AML-193 (cell line): ENCODE measurements at regions not wholly inside any gene's neighbourhood (a gene's known extent, or its start where the extent isn't known, plus 50 kb on each side); places are given as distances from the start of the nearest gene placed in this dataset.
"Not testable (repeated sequence)": the region's sequence is repeated elsewhere in the genome, so short reads cannot be mapped to it uniquely, and the experiment has no call there.

Source experiments
- DNase-seq, 2 experiments: peaks; one replicate each; lab custom pipeline; 2025; lab: John Stamatoyannopoulos, UW

DNA sequence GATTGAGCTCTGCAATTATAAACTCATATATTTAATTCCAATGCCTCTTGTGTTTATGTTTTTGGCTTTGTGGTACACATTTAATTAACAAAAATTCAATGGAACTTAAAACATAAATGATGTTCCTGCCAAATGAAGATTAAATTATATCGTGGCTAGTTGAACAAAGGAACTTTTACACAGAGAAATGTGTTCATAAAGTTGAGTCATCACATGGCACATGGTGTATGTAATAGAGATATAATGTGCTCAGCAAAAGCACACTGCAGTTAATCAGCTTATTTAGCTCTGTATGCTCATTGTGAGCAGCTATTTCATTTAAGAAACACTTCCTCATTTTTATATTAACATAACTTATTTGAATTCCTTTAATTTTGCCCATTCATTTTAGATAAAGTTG lies 1295.6 kb upstream of the CITED2 start:
- no peak for DNase-seq

DNA sequence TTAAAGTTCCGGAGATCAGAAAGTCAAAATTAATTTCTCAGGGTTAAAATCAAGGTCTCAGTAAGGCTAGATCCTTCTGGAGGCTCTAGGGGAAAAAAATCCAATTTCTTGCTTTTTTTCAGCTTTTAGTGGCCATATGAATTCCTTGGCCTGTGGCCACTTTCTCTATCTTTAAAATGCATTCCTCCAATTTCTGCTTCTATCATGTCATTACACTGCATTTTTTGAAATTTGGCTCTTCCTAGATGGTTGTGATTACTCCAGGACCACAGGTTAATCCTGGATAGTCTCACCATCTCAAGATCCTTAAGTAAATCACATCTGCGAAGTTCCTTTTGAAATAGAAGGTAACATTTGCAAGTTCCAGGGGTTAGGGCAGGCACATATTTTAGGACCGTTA lies 1294.9 kb upstream of the CITED2 start:
- no peak for DNase-seq

DNA sequence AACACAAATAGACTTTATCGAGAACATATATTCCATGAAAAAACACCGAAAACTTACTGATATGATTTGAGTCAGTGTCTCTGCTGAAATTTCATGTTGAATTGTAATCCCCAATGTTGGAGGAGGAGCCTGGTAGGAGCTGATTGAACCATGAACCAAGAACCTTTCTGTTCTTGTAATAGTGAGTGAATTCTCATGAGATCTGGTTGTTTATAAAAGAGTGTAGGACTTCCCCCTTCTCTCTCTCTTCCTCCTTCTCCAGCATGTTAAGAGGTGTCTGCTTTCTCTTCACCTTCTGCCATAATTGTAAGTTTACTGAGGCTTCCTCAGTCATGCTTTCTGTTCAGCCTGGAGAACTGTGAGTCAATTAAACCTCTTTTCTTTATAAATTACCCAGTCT lies 1289.3 kb upstream of the CITED2 start:
- no peak for DNase-seq

DNA sequence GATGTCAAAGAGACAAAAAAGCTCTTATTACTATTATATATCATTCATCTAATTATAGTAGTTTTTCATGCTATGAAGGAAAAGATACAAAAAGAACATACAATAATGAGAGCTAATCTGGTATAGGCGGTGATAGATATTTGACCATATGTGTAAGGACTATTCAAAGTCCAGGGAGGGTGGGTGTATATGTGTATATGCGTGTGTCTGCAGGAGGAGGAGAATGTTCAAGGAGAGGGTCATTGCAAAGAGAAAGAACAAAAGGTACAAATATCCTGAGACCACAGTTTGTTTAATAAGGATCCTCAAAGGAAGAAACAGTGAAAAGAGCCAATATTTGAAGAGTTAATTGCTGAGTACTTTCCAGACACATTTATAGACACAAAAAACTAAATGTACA lies 1288.6 kb upstream of the CITED2 start:
- DNase-seq, result no peak

DNA sequence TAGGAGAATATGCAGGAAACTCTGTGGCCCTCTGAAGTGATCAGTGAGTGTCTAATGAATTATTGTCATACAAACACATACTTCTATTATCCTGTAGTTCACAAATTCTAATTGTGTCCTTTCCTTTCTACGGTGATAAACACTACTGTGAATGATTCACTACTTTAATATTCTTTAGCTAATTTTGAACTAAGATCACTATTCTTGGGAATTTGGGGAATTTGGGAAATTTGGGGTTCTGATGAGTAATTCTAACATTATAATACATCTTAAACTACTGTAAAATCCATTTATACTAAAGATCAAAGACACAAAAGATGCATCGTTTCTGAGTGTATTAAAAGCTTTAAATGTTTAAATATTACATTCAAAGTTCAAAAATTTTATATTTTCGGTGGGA lies 1287.2 kb upstream of the CITED2 start:
- DNase-seq, result no peak

DNA sequence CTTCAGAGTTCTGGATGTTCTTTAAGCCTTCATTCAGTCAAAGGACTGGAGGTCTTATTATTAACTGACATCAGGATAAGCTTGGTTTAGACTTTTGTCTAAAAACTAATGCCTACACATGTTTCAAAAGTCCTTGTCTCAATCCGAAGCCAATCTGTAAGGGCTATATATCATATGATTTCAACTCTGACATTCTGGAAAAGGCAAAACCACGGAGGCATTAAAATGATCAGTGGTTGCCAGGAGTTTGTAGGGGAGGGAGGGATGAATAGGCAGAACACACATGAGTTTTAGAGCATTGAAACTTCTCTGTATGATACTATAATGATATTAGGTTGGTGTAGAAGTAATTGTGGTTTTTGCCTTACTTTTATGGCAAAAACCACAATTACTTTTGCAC lies 1285.8 kb upstream of the CITED2 start:
- no peak for DNase-seq

DNA sequence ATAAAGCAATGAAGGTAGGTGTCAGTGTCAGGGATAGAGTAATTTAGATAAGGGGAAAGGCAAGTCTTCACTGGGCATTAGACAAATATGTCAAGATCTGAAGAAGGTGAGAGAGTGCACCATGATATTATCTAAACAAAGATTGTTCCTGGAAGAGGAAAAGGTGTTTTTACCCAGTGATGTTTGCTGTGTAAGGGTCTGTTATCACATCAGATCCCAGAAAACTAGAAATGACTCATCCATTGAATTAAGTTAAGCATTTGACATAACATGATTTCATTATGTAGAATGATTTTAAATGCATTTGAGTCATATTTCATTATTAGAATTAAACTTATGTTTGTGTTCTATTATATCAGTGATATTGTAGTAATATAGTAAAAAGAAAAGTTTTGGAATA lies 1279.5 kb upstream of the CITED2 start:
- DNase-seq, result no peak

DNA sequence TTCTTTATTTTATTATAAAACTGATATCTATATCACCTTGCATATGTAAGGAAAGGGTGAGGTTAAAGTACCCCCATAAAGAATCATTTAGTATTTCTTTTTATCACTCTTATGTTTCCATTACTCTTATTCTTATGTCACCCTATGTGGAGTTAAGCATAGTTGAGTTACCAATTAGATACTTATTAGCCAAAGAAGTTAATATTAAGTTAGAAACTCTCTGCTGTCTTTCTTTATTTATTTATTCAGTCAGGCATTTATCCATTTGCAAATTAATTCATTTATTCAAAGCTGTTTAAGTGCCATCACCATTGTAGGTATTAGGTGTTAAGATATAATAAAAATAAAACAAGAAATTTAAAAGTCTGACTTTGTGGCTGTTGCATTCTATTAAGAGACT lies 1279.1 kb upstream of the CITED2 start:
- no peak for DNase-seq

DNA sequence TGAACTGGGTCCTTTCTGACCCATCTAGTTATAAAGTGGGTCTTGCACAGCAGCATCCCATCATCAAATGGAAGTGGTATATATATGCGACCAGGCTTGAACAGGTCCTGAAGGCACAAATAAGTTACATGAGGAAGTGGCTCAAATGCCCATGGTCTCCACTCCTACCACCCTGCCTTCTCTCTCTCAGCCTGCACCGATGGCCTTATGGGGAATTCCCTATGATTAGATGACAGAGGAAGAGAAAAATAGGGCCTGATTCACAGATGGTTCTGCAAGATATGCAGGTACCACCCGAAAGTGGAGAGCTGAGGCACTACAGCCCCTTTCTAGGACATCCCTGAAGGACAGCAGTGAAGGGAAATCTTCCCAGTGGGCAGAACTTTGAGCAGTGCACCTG lies 1275.1 kb upstream of the CITED2 start:
- not testable (repeated sequence) for DNase-seq

DNA sequence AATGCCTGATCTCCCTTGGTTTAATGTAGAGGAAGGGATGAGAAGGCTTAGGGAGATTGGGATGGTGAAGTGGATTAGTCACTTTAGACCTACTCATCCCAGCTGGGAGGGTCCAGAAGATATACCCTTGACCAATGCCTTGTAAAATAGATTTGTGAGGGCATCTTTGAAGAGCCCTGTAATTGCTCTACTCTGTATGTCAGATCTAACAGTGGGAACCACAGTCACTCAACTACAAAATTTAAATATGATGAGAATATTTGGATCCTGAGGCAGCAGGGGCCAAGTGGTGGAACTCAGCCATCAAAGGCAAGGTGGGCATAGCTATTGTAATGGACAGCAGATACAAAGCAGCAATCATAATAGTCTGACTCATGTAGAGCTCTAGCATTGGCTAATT lies 1272.9 kb upstream of the CITED2 start:
- not testable (repeated sequence) for DNase-seq

DNA sequence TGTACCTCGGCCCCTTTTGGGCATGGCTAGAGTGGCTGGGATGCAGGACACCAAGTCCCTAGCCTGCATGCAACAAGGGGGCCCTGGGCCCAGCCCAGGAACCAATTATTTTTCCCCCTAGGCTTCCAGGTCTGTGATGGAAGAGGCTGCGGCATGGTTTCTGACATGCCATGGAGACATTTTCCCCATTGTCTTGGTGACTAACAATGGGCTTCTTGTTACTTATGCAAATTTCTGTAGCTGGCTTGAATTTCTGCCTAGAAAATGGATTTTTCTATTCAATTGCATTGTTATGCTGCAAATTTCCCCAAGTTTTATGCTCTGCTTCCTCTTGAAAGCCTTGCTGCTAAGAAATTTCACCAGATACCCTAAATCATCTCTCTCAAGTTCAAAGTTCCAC lies 1269.6 kb upstream of the CITED2 start:
- no peak for DNase-seq

DNA sequence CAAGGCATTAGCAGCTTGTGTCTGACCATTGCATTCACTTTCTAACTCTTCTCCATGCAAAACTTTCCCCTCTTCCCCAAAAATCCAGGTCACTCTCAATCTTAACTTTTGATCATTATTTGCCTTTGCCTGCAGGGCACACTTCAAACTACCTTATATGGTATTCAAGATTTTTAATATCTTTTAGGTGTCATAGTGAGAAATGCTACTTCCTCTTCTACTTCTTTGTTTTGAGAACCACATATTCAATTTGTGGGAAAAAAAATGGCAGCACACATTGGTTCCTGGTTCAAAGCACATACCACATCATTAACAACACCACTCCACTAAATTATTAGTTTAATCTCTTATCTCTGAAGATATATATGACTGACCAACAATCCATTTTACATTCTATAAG lies 1267.0 kb upstream of the CITED2 start:
- DNase-seq, result no peak

DNA sequence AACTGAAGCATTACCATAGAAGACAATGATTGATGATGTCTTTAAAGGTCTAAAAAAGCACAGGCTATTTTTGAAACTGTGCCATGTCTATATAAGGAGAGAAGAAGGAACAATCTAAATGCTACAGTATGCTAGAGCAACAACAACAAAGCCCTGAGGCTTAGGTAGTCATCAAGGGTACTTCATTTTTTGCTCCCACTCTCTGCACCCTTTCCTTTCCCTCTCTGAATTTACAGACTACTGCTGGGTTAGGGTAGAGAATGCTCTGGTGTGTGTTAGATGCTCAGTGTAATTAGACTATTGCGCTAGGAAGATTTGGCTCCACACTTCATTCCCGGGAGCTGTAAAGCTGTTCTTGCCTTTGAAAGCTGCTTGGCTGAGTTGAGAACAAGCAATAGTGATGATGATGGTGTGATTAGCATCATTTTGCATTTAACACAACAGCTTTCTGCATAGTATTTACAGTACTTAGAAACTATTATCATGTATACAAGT lies 1262.5 kb upstream of the CITED2 start:
- DNase-seq, result no peak

DNA sequence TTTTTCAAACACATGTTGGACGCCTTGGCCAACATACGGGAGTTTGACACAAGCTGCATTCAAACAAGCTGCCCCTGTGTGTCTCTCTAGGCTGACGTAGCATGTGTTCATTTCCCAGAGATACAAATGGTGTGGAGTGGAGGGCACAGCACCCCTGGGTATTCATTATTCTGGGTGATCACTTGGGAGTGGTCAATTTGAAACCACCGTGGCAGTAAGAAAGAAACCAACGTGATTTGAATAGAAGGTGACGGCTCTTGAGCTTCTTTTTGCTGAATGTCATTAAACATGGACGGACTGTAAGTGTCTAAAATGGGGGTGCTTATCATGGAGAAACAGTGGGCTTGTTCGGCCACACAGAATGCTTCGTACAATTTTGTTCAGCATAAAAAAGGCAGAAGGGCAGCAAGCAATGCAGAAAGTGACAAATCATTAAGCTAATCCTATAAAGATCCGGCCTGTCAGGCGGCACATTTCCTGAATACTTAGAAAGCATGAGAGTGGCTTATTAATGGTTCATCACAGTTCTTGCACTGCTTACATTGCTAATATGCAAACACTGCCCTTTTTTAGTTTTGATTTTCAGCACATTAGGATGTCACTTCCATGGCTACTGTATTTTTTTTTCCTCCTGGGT lies 1261.9 kb upstream of the CITED2 start:
- DNase-seq, result no peak

DNA sequence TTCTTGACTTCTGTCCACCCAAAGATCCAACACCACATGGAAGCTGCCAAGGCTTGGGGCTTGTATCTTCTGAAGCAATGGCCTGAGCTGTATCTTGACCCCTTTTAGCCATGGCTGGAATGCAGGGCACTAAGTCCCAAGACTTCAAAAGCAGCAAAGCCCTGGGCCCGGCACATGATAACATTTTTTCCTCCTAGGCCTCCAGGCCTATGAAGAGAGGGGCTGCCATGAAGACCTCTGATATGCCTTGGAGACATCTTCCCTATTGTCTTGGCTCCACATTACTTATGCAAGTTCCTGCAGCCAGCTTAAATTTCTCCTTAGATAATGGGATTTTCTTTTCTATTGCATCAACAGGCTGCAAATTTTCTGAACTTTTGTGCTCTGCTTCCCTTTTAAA lies 1252.6 kb upstream of the CITED2 start:
- no peak for DNase-seq

DNA sequence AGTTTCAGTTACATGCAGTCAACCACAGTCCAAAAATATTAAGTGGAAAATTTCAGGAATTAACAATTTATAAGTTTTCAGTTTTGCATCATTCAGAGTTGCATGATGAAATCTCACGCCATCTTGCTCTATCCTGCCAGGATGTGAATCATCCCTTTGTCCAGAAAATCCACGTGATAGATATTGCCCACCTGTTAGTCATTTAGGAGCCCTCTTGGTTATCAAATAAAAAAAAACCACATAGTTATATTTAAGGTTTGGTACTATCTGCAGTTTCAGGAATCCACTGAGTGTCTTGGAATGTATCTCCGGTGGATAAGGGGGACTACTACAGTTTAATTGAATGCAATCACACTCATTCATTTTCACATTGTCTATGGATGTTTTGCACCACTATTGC lies 1249.0 kb upstream of the CITED2 start:
- DNase-seq, result no peak

DNA sequence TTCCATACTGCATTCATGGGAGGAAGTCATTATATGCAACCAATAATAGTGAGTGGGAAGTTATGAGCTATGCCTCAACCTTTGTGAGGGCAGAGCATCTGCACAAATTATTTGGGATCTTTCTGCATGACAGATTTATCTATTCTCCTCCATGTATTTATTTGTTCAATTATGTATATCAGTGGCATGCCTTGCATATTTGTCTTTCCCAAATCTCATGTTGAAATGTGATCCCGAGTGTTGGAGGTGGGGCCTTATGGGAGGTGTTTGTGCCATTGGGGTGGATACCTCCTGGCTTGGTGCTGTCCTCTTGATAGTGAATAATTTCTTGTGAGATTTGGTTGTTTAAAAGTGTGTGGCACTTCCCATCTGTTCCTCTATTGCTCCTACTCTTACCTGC lies 1246.0 kb upstream of the CITED2 start:
- DNase-seq, result no peak

DNA sequence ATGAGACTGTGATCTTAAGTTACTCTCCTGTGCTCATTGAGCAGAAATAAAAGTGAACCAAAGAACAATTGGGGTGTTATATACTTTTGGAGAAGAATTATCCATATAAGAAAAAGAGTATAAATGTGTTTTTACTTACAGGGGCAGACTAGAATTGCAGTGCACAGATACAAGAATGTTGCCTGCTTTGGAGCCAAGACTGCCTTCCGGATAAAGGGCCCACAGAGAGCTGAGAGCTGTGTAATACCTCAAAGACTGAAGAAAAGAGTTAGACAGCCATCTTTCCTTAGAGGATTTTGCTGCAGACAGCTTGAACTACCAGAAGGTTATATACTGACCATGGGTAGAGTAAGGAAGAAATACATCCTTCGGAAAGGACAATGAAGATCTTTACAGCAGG lies 1235.5 kb upstream of the CITED2 start:
- DNase-seq, result no peak

DNA sequence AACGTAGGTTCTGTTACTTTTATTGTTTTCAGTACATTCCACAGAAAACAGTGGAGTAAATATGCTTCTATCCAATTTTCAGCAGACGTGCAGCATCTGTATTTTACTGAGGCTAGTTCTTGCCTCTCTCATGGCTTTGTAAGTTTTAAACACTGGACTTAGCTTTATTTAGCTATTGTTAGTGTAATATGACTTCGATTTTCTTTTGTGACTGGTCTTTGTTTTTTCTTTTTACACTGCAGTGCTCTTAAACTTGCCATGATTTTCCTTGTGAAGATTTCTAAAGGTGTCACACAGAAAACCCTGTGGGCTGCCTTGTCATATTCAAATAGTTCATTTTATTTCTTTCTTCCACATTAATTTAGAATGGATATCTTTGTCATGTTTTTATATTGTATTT lies 1234.9 kb upstream of the CITED2 start:
- DNase-seq, result no peak

DNA sequence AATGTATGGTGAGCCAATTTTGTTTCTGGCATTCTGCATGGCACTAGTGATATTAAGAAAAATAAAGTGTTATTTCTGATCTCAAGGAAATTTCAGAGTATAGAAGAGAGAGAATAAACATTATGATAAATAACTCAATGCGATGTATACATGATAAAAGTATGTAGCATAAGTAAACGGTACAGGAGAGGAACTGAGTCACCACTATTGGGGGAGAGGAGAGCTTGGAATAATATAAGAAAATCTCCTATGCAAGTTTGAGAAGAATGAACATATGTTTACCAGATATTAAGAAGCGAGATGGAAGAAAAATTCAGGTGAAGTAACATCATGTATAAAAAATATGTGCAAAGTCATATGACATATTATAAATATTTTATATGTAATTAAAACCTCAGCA lies 1230.3 kb upstream of the CITED2 start:
- no peak for DNase-seq

DNA sequence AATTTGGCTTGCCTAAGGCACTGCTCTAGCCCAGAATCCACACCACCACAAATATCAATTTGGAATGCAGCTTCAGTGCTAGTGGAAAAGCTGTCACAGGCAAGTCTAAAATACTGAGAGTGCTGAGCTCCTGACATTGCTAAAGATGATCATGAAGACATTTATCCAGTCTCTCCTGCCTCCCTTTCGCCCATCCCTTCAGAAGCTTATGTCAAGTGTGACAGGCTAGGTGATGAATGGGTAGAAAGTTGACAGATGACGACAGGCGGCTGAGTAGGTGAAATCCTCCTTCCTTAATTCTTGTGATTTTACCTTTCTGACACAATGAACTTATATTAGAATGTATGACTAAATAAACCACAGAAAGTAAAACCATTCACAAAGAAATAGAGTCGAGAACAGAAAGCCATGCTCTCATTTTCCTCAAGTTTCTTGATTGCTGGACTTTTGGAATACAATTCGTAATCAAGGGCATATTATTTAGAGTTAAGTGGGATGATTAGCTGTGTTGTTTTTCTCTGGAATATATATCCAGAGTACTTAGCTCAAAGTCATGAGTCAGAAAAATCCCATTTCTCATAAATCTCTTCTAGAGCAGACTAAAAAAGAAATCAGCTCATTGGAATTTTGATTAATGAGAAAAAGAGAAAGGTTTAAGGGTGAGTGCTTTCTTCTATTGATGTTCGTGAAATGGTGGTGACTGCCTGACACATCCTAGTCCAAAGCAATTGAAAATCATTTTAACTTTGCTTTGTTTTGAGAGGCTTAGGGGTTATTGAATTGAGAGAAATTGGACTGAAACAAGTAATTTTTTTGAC lies 1228.2 kb upstream of the CITED2 start:
- DNase-seq, result no peak

DNA sequence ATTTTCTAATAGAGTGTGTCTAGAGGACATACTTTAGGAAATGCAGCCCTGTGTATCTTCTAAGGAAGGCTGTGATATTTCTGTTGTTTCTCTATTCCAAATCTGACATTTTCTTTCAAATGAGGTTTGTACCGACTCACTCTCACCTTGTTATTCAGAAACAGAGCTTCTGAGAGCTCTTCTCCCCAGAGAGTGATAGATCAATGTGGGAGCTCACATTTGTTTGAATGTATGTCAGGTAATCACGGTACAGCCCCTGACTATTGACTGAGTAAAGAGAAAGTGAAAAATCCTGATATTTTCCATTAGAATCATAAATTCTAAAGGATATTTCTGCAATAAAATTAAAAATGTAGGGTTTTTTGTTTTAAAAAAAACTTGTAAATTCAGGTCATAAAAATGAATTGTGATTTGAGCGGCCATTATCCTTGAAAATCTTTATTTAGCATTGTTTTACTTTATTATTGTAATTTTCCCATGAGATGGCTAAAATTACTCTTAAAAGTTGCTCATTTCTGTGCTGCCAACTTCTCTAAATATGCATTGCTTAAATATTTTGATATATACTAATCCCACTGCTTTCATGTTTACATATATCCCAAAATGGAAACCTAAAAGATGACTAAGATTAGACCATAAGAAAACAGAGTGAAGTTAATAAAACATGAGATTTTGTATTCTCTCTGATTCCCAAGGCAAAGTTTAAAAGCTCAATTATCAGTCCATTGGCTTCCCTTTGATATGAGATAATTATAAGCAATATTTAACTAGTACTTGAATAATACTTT lies 1226.8 kb upstream of the CITED2 start:
- DNase-seq, result no peak

DNA sequence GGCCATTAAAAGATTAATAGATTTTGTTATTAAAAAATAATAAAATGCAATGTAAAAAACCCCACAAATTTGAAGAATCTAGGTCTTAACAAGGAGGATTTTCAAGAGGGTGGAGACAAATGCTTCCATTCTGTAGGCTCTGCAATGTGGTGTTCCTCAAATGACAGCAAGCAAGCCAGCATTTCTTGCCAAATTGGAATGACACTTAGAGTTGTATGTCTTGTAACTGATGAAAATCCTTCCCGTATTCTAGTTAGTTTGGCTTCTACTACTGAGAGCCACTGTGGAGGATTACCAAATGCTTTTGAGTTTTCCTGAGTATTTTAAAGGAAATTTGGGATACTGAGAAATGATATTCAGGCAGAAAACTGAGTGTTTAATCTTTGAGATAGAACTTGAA lies 1225.5 kb upstream of the CITED2 start:
- no peak for DNase-seq
